Body of pancreas (tissue), 4 donors: ENCODE measurements at regions not wholly inside any gene's neighbourhood (a gene's known extent, or its start where the extent isn't known, plus 50 kb on each side); places are given as distances from the start of the nearest gene placed in this dataset.

Experiments
- POLR2A ChIP-seq, 3 donors: fragments of 450-650 bp; IDR thresholded peaks; one replicate each; pipeline ENCODE4 v1.6.1; 2016; ENCODE audit warnings: antibody characterized with exemption in 3 of 3, mild to moderate bottlenecking in 2 of 3
- TF ChIP-seq, protein P1 (sequence below), 7 experiments: fragments of 450-650 bp in 4 of 7; fragments of 200-600 bp in 3 of 7; sonication (generic) in 3 of 7; IDR thresholded peaks; one replicate each; pipeline ENCODE4 v1.5.1; 2016 to 2019; ENCODE audit warnings: antibody characterized with exemption in 7 of 7

DNA sequence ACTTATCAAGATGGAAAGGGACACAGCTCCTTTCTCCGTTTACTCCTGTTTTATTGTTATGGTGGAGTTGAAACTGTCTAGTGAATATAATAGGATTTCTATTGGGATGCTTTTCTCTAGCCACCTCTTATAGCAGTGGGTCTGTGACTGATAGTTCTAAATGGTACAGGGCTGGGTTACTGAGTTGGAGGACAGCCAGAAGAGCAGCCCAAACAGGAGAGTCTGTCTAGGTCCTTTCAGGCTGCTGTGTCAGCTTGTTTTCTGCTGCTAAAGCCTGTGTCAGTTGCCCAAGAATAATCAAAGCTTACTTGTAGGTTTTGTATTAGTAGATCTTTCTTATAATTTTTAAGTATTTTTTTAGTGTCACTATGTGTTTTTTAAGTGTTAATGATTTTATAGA is 356.0 kb upstream of the SEMA6A start:
- TF ChIP-seq POLR2A (IDR thresholded peaks at IDR 0.05): no peak
- TF ChIP-seq, protein P1, sequence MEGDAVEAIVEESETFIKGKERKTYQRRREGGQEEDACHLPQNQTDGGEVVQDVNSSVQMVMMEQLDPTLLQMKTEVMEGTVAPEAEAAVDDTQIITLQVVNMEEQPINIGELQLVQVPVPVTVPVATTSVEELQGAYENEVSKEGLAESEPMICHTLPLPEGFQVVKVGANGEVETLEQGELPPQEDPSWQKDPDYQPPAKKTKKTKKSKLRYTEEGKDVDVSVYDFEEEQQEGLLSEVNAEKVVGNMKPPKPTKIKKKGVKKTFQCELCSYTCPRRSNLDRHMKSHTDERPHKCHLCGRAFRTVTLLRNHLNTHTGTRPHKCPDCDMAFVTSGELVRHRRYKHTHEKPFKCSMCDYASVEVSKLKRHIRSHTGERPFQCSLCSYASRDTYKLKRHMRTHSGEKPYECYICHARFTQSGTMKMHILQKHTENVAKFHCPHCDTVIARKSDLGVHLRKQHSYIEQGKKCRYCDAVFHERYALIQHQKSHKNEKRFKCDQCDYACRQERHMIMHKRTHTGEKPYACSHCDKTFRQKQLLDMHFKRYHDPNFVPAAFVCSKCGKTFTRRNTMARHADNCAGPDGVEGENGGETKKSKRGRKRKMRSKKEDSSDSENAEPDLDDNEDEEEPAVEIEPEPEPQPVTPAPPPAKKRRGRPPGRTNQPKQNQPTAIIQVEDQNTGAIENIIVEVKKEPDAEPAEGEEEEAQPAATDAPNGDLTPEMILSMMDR (IDR thresholded peaks at IDR 0.05): no peak
